ENCODE measurements at regions not wholly inside any gene's neighbourhood (a gene's known extent, or its start where the extent isn't known, plus 50 kb on each side); places are given as distances from the start of the nearest gene placed in this dataset.

DNA sequence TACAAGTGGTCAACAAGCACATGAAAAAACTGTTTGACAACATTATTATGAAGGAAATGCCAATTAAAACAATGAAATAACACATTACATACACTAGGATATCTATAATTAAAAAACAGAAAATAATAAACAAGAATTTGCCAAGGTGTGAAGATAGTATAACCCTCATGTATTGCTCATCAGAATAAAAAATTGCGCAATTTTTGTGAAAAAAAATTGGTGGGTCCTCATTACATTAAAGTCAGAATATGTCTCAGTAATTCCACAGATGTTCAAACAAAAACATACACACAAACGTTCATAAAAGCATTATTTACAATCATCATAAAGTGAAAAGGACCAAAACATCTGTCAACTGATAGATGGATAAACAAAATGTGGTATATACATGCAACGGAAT lies 63.0 kb upstream of the AR start:
- Histone ChIP-seq H3K9ac (ENCODE audit: low read depth, low read length) (no peak overlapping the region), H3K9me3 (replicated peaks; ENCODE audit: low read length) (no peaks in the 10 kb centered on the region), H3K4me3 (ENCODE audit: low read length) (no peak overlapping the region), H3K4me2 (ENCODE audit: low read length) (no peak overlapping the region), H3K27me3 (ENCODE audit: control insufficient read depth, insufficient read depth, low read length) (no peaks in the 10 kb centered on the region), H3K4me1 (ENCODE audit: control insufficient read depth, insufficient read depth, low read length) (no peaks in the 10 kb centered on the region), H3K36me3 (ENCODE audit: insufficient read depth, low read length) (no peaks in the 10 kb centered on the region)
